ENCODE measurements at regions not wholly inside any gene's neighbourhood (a gene's known extent, or its start where the extent isn't known, plus 50 kb on each side); places are given as distances from the start of the nearest gene placed in this dataset.

DNA sequence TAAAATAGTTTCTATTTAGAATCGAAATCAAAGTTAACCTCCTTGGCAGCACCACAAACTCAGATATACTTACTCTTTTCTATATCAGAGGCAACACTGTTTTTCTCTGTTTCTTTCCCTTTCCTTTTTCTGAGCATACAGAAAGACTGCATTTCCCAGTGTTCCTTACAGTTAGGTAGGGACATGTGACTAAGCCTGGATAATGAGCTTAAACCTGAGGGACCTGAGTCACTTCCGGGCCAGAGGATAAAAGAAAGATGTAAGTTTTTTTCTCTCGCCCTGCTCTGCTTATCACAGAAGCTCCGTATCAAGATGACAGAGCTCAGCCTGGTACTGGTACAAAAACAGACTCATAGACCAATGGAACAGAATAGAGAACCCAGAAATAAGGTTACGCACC, 531.9 kb downstream of the KLF12 start:
- ATAC-seq = no peak; the same call in 2 of the 3 replicates
- TF ChIP-seq ZNF565 (CRISPR knock-in tag; conservative IDR thresholded peaks at IDR 0.05; ENCODE audit: low read depth) (no peak), ZNF70 (CRISPR knock-in tag; IDR thresholded peaks at IDR 0.05) (no peak), CSDC2 (CRISPR knock-in tag; IDR thresholded peaks at IDR 0.05) (no peak), ZFP30 (CRISPR knock-in tag; IDR thresholded peaks at IDR 0.05) (no peak), PPARA (CRISPR knock-in tag; IDR thresholded peaks at IDR 0.05; ENCODE audit: borderline replicate concordance) (no peak), PATZ1 (CRISPR knock-in tag; IDR thresholded peaks at IDR 0.05; ENCODE audit: borderline replicate concordance) (no peak), ESRRG (CRISPR knock-in tag; IDR thresholded peaks at IDR 0.05) (no peak), ZNF8 (CRISPR knock-in tag; IDR thresholded peaks at IDR 0.05) (no peak), RARB (CRISPR knock-in tag; IDR thresholded peaks at IDR 0.05) (no peak), GLIS3 (CRISPR knock-in tag; IDR thresholded peaks at IDR 0.05) (no peak), ISL1 (CRISPR knock-in tag; IDR thresholded peaks at IDR 0.05) (no peak), SNAI2 (CRISPR knock-in tag; IDR thresholded peaks at IDR 0.05) (no peak), ZC3H10 (CRISPR knock-in tag; IDR thresholded peaks at IDR 0.05) (no peak), ZFP3 (CRISPR knock-in tag; IDR thresholded peaks at IDR 0.05) (no peak), TCF4 (CRISPR knock-in tag; IDR thresholded peaks at IDR 0.05; ENCODE audit: borderline replicate concordance) (no peak), TOX (CRISPR knock-in tag; IDR thresholded peaks at IDR 0.05; ENCODE audit: borderline replicate concordance) (no peak), CSRNP3 (CRISPR knock-in tag; IDR thresholded peaks at IDR 0.05) (no peak)
- TF ChIP-seq, protein P1, sequence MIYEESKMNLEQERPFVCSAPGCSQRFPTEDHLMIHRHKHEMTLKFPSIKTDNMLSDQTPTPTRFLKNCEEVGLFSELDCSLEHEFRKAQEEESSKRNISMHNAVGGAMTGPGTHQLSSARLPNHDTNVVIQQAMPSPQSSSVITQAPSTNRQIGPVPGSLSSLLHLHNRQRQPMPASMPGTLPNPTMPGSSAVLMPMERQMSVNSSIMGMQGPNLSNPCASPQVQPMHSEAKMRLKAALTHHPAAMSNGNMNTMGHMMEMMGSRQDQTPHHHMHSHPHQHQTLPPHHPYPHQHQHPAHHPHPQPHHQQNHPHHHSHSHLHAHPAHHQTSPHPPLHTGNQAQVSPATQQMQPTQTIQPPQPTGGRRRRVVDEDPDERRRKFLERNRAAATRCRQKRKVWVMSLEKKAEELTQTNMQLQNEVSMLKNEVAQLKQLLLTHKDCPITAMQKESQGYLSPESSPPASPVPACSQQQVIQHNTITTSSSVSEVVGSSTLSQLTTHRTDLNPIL (CRISPR knock-in tag; IDR thresholded peaks at IDR 0.05; ENCODE audit: low read depth) = no peak

GRCh38 chr13:73601708-73602107, 532.5 kb downstream of the KLF12 start:
- no peak for ATAC-seq
- TF ChIP-seq, protein P2, sequence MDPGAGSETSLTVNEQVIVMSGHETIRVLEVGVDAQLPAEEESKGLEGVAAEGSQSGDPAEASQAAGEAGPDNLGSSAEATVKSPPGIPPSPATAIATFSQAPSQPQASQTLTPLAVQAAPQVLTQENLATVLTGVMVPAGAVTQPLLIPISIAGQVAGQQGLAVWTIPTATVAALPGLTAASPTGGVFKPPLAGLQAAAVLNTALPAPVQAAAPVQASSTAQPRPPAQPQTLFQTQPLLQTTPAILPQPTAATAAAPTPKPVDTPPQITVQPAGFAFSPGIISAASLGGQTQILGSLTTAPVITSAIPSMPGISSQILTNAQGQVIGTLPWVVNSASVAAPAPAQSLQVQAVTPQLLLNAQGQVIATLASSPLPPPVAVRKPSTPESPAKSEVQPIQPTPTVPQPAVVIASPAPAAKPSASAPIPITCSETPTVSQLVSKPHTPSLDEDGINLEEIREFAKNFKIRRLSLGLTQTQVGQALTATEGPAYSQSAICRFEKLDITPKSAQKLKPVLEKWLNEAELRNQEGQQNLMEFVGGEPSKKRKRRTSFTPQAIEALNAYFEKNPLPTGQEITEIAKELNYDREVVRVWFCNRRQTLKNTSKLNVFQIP (CRISPR knock-in tag; IDR thresholded peaks at IDR 0.05; ENCODE audit: borderline replicate concordance, low read depth) = no peak
- TF ChIP-seq TSHZ2 (CRISPR knock-in tag; IDR thresholded peaks at IDR 0.05) (no peak), ZFP30 (CRISPR knock-in tag; IDR thresholded peaks at IDR 0.05) (no peak)

- TF ChIP-seq ZFP30 (CRISPR knock-in tag; IDR thresholded peaks at IDR 0.05) = no peak
- no peak for TF ChIP-seq ZNF70 (CRISPR knock-in tag; IDR thresholded peaks at IDR 0.05)
- TF ChIP-seq GLIS3 (CRISPR knock-in tag; IDR thresholded peaks at IDR 0.05) = no peak
- TF ChIP-seq CSDC2 (CRISPR knock-in tag; IDR thresholded peaks at IDR 0.05) = no peak
- no peak for TF ChIP-seq ZFP3 (CRISPR knock-in tag; IDR thresholded peaks at IDR 0.05)
- no peak for TF ChIP-seq ARNTL (CRISPR knock-in tag; IDR thresholded peaks at IDR 0.05; ENCODE audit: borderline replicate concordance, low read depth)
- no peak for TF ChIP-seq PPARA (CRISPR knock-in tag; IDR thresholded peaks at IDR 0.05; ENCODE audit: borderline replicate concordance)
- TF ChIP-seq ZNF8 (CRISPR knock-in tag; IDR thresholded peaks at IDR 0.05) = no peak
- no peak for TF ChIP-seq ZC3H10 (CRISPR knock-in tag; IDR thresholded peaks at IDR 0.05)
- TF ChIP-seq ISL1 (CRISPR knock-in tag; IDR thresholded peaks at IDR 0.05) = no peak
- TF ChIP-seq TCF4 (CRISPR knock-in tag; IDR thresholded peaks at IDR 0.05; ENCODE audit: borderline replicate concordance) = no peak
- TF ChIP-seq RARB (CRISPR knock-in tag; IDR thresholded peaks at IDR 0.05) = no peak
- no peak for TF ChIP-seq OSR1 (CRISPR knock-in tag; IDR thresholded peaks at IDR 0.05)
- TF ChIP-seq BACH2 (CRISPR knock-in tag; IDR thresholded peaks at IDR 0.05; ENCODE audit: borderline replicate concordance) = no peak
- ATAC-seq = no peak
Measured at GRCh38 chr13:73599232-73600128, 534.7 kb downstream of the KLF12 start.
